Naive thymus-derived CD4-positive, alpha-beta T cell (primary cell): ENCODE measurements at regions not wholly inside any gene's neighbourhood (a gene's known extent, or its start where the extent isn't known, plus 50 kb on each side); places are given as distances from the start of the nearest gene placed in this dataset.

Experiments
- ATAC-seq: fragments of 150-1000 bp; cut with Tn5 transposase; 2 replicates; pipeline ENCODE4 v1.10.0; 2021; ENCODE audit warnings: mild to moderate bottlenecking, moderate library complexity
- CTCF ChIA-PET: fragments of 350-600 bp; sonication (Branson Sonifier 250); formaldehyde crosslinking; loops from one replicate; lab custom pipeline; 2021; ENCODE audit warnings: antibody characterized with exemption; lab: Charles Lee
- POLR2A ChIA-PET: fragments of 350-600 bp; sonication (Branson Sonifier 250); formaldehyde crosslinking; loops from one replicate; lab custom pipeline; 2021; ENCODE audit warnings: antibody characterized with exemption, inconsistent platforms; lab: Charles Lee
- DNase-seq, 9 donors: peaks; one replicate each; pipeline versions ENCODE4 v3.0.0 to v3.0.0-alpha.2; 2020 to 2022; ENCODE audit warnings: mixed read lengths in 1 of 9
- H3K27ac ChIP-seq: one replicate; pipeline ENCODE4 v1.7.0; 2013; ENCODE audit warnings: mild to moderate bottlenecking, low read depth, low read length, moderate library complexity
- H3K27me3 ChIP-seq, 2 donors: one replicate each; pipeline ENCODE4 v1.7.0; 2013; ENCODE audit warnings: low read length in 2 of 2, mild to moderate bottlenecking in 2 of 2, moderate library complexity in 2 of 2; ENCODE audit not compliant: control insufficient read depth in 2 of 2, insufficient read depth in 2 of 2
- H3K36me3 ChIP-seq, 3 experiments: 1 replicate in 2 of 3; 2 replicates in 1 of 3; pipeline ENCODE4 v1.7.0; 2013; ENCODE audit warnings: low read length in 3 of 3, mild to moderate bottlenecking in 3 of 3, moderate library complexity in 1 of 3; ENCODE audit not compliant: insufficient read depth in 3 of 3, control insufficient read depth in 2 of 3
- H3K4me1 ChIP-seq, 2 donors: one replicate each; pipeline ENCODE4 v1.7.0; 2013; ENCODE audit warnings: low read length in 2 of 2, mild to moderate bottlenecking in 2 of 2, moderate library complexity in 1 of 2; ENCODE audit not compliant: control insufficient read depth in 2 of 2, insufficient read depth in 2 of 2
- H3K4me3 ChIP-seq: 2 replicates; pipeline ENCODE4 v1.7.0; 2013; ENCODE audit warnings: mild to moderate bottlenecking, low read length
- H3K9me3 ChIP-seq, 3 experiments: 1 replicate in 2 of 3; 2 replicates in 1 of 3; pipeline ENCODE4 v1.7.0; 2013; ENCODE audit warnings: low read length in 3 of 3; ENCODE audit not compliant: control insufficient read depth in 2 of 3
- H3K27ac Mint-ChIP-seq, 9 donors: one replicate each; pipeline ENCODE4 v1.8.0; 2020 to 2022; ENCODE audit warnings: mixed read lengths in 9 of 9, mild to moderate bottlenecking in 8 of 9, moderate library complexity in 5 of 9, inconsistent platforms in 2 of 9
- H3K27me3 Mint-ChIP-seq, 5 donors: one replicate each; pipeline ENCODE4 v1.8.0; 2021 to 2022; ENCODE audit warnings: mixed read lengths in 5 of 5, mild to moderate bottlenecking in 1 of 5
- H3K36me3 Mint-ChIP-seq, 5 donors: one replicate each; pipeline ENCODE4 v1.8.0; 2020 to 2022; ENCODE audit warnings: mixed read lengths in 5 of 5, mild to moderate bottlenecking in 3 of 5, inconsistent platforms in 1 of 5
- H3K4me1 Mint-ChIP-seq, 7 donors: one replicate each; pipeline ENCODE4 v1.8.0; 2020 to 2022; ENCODE audit warnings: mixed read lengths in 7 of 7, mild to moderate bottlenecking in 3 of 7, inconsistent platforms in 1 of 7
- H3K4me3 Mint-ChIP-seq, 10 donors: one replicate each; pipeline ENCODE4 v1.8.0; 2020 to 2022; ENCODE audit warnings: mild to moderate bottlenecking in 10 of 10, mixed read lengths in 10 of 10, moderate library complexity in 6 of 10, inconsistent platforms in 2 of 10
- H3K9me3 Mint-ChIP-seq, 11 donors: one replicate each; pipeline ENCODE4 v1.8.0; 2020 to 2022; ENCODE audit warnings: mixed read lengths in 11 of 11, mild to moderate bottlenecking in 4 of 11, inconsistent platforms in 1 of 11, moderate library complexity in 1 of 11
- intact Hi-C, 2 donors: fragments of 100-400 bp; cut with micrococcal nuclease; formaldehyde crosslinking; loops; one replicate each; pipeline ENCODE4 v1.15.1; 2023

GRCh38 chr6:22499815-22500214 is 69.6 kb upstream of the HDGFL1 start:
- Histone ChIP-seq H3K4me3 (no peak overlapping the region), H3K36me3 (no peaks in the 10 kb centered on the region), H3K27ac (no peak overlapping the region), H3K27me3 (no peaks in the 10 kb centered on the region), H3K9me3 (no peaks in the 10 kb centered on the region), H3K4me1 (no peaks in the 10 kb centered on the region)
- Mint-ChIP-seq H3K4me3 (no peak overlapping the region), H3K9me3 (peaks cover 0 to 3% (median 0%) of the 10 kb centered on the region in 11 donors), H3K4me1 (no peaks in the 10 kb centered on the region), H3K27ac (no peak overlapping the region), H3K36me3 (no peaks in the 10 kb centered on the region), H3K27me3 (no peaks in the 10 kb centered on the region)
- DNase-seq (no peak), ATAC-seq (no peak)
- intact Hi-C loops, result no loop called here
- POLR2A ChIA-PET, result no interaction called here
- CTCF ChIA-PET, result no interaction called here

DNA sequence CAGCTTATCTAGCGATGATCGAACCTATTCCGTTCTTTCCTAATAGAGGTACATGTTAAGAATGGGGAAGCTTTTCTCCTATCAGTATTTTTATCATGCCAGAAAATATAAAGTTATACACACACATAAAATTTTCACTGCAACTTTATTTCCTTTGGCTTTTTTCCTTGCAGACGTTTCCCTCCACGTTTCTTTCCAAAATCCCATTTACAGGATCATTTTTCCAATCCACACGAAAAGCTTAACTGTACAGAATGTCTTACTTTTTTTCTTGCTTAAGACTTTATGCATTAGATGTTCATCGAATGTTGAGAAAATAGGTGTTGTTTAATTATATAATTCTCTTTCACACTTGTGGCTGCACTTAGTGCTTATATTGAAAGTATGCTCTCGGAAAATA is 62.9 kb upstream of the HDGFL1 start:
- Histone ChIP-seq H3K4me3 (no peak overlapping the region), H3K9me3 (no peaks in the 10 kb centered on the region), H3K27me3 (no peaks in the 10 kb centered on the region), H3K4me1 (no peaks in the 10 kb centered on the region), H3K36me3 (no peaks in the 10 kb centered on the region), H3K27ac (no peak overlapping the region)
- ChIA-PET CTCF (no interaction called here), POLR2A (no interaction called here)
- H3K36me3 Mint-ChIP-seq, result no peaks in the 10 kb centered on the region
- no peaks in the 10 kb centered on the region for H3K4me1 Mint-ChIP-seq
- no peak overlapping the region for H3K27ac Mint-ChIP-seq
- DNase-seq (no peak), ATAC-seq (no peak)
- no peaks in the 10 kb centered on the region for H3K27me3 Mint-ChIP-seq
- H3K4me3 Mint-ChIP-seq, result no peak overlapping the region
- peaks cover 0 to 2% (median 0%) of the 10 kb centered on the region in 11 donors for H3K9me3 Mint-ChIP-seq
- intact Hi-C loops, result no loop called here

DNA sequence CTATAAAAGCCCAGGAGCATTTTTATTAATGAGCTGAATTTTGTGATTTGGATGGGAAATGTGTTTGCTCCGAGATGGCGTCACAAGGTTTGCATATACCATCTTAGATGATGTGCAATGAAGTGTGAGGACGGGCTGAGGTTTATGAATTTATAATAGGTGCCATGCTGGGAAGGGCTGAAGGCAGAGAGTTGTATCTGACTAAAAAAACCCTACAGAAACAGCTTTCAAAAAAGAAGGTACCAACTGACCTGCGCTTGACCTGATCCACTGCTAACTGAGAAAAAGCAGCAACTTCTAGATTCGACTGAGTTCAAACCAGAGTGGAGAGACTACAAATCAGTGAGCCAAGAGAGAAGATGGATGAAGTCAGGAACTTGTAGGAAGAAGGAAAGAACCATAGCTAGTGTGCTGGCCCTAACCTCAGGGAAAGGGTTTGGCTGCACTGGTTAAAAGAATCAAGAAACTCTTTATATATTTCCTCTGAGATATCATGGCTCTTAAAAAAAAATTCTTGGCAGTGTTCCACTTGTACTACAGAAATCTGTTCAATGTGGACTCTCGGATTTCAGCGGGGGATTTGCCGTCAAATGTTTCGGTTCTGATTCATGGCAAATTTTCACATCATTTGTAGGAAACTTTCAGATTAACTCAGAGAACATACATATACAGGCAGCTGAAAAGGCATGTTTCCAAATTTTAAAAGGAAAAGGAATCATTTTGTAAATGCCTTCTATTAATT is 56.5 kb upstream of the HDGFL1 start:
- H3K4me3 Mint-ChIP-seq, result no peak overlapping the region
- Histone ChIP-seq H3K4me1 (no peaks in the 10 kb centered on the region), H3K27ac (no peak overlapping the region), H3K4me3 (no peak overlapping the region), H3K36me3 (no peaks in the 10 kb centered on the region), H3K9me3 (no peaks in the 10 kb centered on the region), H3K27me3 (no peaks in the 10 kb centered on the region)
- no peak for DNase-seq
- no peak overlapping the region for H3K27ac Mint-ChIP-seq
- peaks cover 0 to 8% (median 0%) of the 10 kb centered on the region in 5 donors for H3K27me3 Mint-ChIP-seq
- ATAC-seq, result no peak
- H3K36me3 Mint-ChIP-seq, result no peaks in the 10 kb centered on the region
- peaks cover 0 to 4% (median 0%) of the 10 kb centered on the region in 7 donors for H3K4me1 Mint-ChIP-seq
- H3K9me3 Mint-ChIP-seq, result peaks cover 0 to 10% (median 0%) of the 10 kb centered on the region in 11 donors
- intact Hi-C loops, result no loop called here
- ChIA-PET CTCF (no interaction called here), POLR2A (no interaction called here)

DNA sequence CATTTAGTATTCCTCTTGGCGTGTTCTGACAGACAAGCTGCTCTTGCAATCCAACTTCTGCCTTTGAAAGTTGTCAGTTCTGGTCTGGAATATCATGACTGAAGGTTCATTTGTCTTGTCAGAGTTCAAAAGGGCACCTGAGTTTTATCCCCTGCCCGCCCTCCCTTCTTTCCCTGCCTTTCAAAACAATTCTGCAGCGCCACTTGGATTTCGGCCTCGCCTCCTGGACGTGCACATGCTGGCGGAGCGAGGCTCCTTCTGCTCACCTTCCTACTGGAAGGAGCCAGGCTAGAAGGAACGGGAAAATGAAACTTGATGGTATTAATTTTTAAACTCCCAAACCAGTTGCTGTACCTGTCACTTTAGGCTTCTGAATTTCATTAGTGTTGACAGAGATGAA is 55.7 kb upstream of the HDGFL1 start:
- Mint-ChIP-seq H3K4me1 (peaks cover 0 to 4% (median 0%) of the 10 kb centered on the region in 7 donors), H3K9me3 (peaks cover 0 to 12% (median 0%) of the 10 kb centered on the region in 11 donors), H3K27me3 (peaks cover 0 to 8% (median 0%) of the 10 kb centered on the region in 5 donors), H3K27ac (no peak overlapping the region), H3K4me3 (no peak overlapping the region), H3K36me3 (no peaks in the 10 kb centered on the region)
- Histone ChIP-seq H3K27me3 (no peaks in the 10 kb centered on the region), H3K9me3 (no peaks in the 10 kb centered on the region), H3K36me3 (no peaks in the 10 kb centered on the region), H3K27ac (no peak overlapping the region), H3K4me1 (no peaks in the 10 kb centered on the region), H3K4me3 (no peak overlapping the region)
- DNase-seq (no peak), ATAC-seq (no peak)
- intact Hi-C loops, result no loop called here
- ChIA-PET POLR2A (no interaction called here), CTCF (no interaction called here)

GRCh38 chr6:22519237-22519636 is 50.1 kb upstream of the HDGFL1 start:
- no peaks in the 10 kb centered on the region for H3K36me3 Mint-ChIP-seq
- H3K4me3 ChIP-seq, result no peak overlapping the region
- H3K27me3 Mint-ChIP-seq, result peaks cover 0 to 8% (median 0%) of the 10 kb centered on the region in 5 donors
- H3K4me1 Mint-ChIP-seq, result no peaks in the 10 kb centered on the region
- intact Hi-C loops, result no loop called here
- H3K36me3 ChIP-seq, result no peaks in the 10 kb centered on the region
- H3K27ac Mint-ChIP-seq, result no peak overlapping the region
- ATAC-seq, result no peak
- DNase-seq, result no peak
- no peaks in the 10 kb centered on the region for H3K9me3 ChIP-seq
- ChIA-PET POLR2A (interaction anchor here (0.7 kb wide), 1 partner anchor 1343 kb away, joined by 3 read pairs; no protein-coding TSS in a partner anchor), CTCF (no interaction called here)
- H3K9me3 Mint-ChIP-seq, result peaks cover 0 to 12% (median 0%) of the 10 kb centered on the region in 11 donors
- no peak overlapping the region for H3K4me3 Mint-ChIP-seq
- no peak overlapping the region for H3K27ac ChIP-seq
- H3K4me1 ChIP-seq, result no peaks in the 10 kb centered on the region
- no peaks in the 10 kb centered on the region for H3K27me3 ChIP-seq
